ENCODE measurements at regions not wholly inside any gene's neighbourhood (a gene's known extent, or its start where the extent isn't known, plus 50 kb on each side); places are given as distances from the start of the nearest gene placed in this dataset.
"Not testable (repeated sequence)": the region's sequence is repeated elsewhere in the genome, so short reads cannot be mapped to it uniquely, and the experiment has no call there.

GRCh38 chr15:20060838-20061237 is 480.8 kb downstream of the GOLGA6L6 start:
- H3K4me3 ChIP-seq (ENCODE audit: low read depth in 1 of 3, low read length in 3 of 3); H3K4me1 ChIP-seq (ENCODE audit: control insufficient read depth in 3 of 3, insufficient read depth in 2 of 3, low read depth in 1 of 3, low read length in 2 of 3); FAIRE-seq; H3K9me3 ChIP-seq (ENCODE audit: control insufficient read depth in 2 of 2, insufficient read depth in 1 of 2, low read depth in 1 of 2, low read length in 1 of 2); H3K27me3 ChIP-seq (ENCODE audit: control insufficient read depth in 3 of 3, insufficient read depth in 3 of 3, low read length in 3 of 3); H3K36me3 ChIP-seq (ENCODE audit: control insufficient read depth in 3 of 3, insufficient read depth in 2 of 3, low read depth in 1 of 3, low read length in 3 of 3); DNase-seq; H3K27ac ChIP-seq (ENCODE audit: low read depth in 1 of 3, low read length in 2 of 3): not testable (repeated sequence)
- 84 to 85% (median 84%) methylated on average over 5 to 6 of the region's 13 CpGs for WGBS, 3 donors

- not testable (repeated sequence) for H3K27me3 ChIP-seq (ENCODE audit: control insufficient read depth in 3 of 3, insufficient read depth in 3 of 3, low read length in 3 of 3); DNase-seq; H3K36me3 ChIP-seq (ENCODE audit: control insufficient read depth in 3 of 3, insufficient read depth in 2 of 3, low read depth in 1 of 3, low read length in 3 of 3); H3K4me3 ChIP-seq (ENCODE audit: low read depth in 1 of 3, low read length in 3 of 3); H3K9me3 ChIP-seq (ENCODE audit: control insufficient read depth in 2 of 2, insufficient read depth in 1 of 2, low read depth in 1 of 2, low read length in 1 of 2); H3K4me1 ChIP-seq (ENCODE audit: control insufficient read depth in 3 of 3, insufficient read depth in 2 of 3, low read depth in 1 of 3, low read length in 2 of 3); H3K27ac ChIP-seq (ENCODE audit: low read depth in 1 of 3, low read length in 2 of 3); FAIRE-seq
- WGBS, 3 donors, result 68 to 75% (median 70%) methylated on average over 5 of the region's 5 CpGs
These were observed 484.7 kb downstream of the GOLGA6L6 start for GRCh38 chr15:20056871-20057270.

DNA sequence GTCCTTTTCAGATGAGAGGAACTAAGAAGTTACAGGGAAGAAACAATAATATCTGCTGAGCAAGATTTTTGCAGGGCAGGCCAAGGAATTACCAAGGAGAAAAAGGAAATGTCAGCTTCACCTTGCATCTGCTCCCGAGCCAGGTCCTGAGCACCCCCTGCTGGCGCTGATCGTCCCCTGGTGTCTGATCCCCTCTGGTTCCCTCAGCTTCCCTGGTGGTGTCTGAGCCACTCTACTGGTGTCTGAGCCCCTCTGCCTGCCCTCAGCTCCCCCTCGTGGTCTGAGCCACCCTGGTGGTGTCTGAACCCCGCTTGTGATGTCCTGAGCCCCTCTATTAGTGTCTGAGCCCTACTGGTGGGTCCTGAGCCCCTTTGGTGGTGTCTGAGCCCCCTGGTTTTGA is 485.7 kb downstream of the GOLGA6L6 start:
- not testable (repeated sequence) for FAIRE-seq; H3K9me3 ChIP-seq (ENCODE audit: control insufficient read depth in 2 of 2, insufficient read depth in 1 of 2, low read depth in 1 of 2, low read length in 1 of 2); H3K36me3 ChIP-seq (ENCODE audit: control insufficient read depth in 3 of 3, insufficient read depth in 2 of 3, low read depth in 1 of 3, low read length in 3 of 3); DNase-seq; H3K27me3 ChIP-seq (ENCODE audit: control insufficient read depth in 3 of 3, insufficient read depth in 3 of 3, low read length in 3 of 3); H3K4me3 ChIP-seq (ENCODE audit: low read depth in 1 of 3, low read length in 3 of 3); H3K27ac ChIP-seq (ENCODE audit: low read depth in 1 of 3, low read length in 2 of 3); H3K4me1 ChIP-seq (ENCODE audit: control insufficient read depth in 3 of 3, insufficient read depth in 2 of 3, low read depth in 1 of 3, low read length in 2 of 3)
- 53 to 68% (median 54%) methylated on average over 4 to 5 of the region's 5 CpGs for WGBS, 3 donors

- H3K9me3 ChIP-seq (ENCODE audit: control insufficient read depth in 2 of 2, insufficient read depth in 1 of 2, low read depth in 1 of 2, low read length in 1 of 2); H3K4me1 ChIP-seq (ENCODE audit: control insufficient read depth in 3 of 3, insufficient read depth in 2 of 3, low read depth in 1 of 3, low read length in 2 of 3); DNase-seq; H3K27me3 ChIP-seq (ENCODE audit: control insufficient read depth in 3 of 3, insufficient read depth in 3 of 3, low read length in 3 of 3); H3K27ac ChIP-seq (ENCODE audit: low read depth in 1 of 3, low read length in 2 of 3); FAIRE-seq; H3K36me3 ChIP-seq (ENCODE audit: control insufficient read depth in 3 of 3, insufficient read depth in 2 of 3, low read depth in 1 of 3, low read length in 3 of 3); H3K4me3 ChIP-seq (ENCODE audit: low read depth in 1 of 3, low read length in 3 of 3): not testable (repeated sequence)
- WGBS, 3 donors, result 80 to 85% (median 84%) methylated on average over 7 to 15 of the region's 16 CpGs
These were observed 493.4 kb downstream of the GOLGA6L6 start for GRCh38 chr15:20048189-20048588.

GRCh38 chr15:20045165-20045564 is 496.4 kb downstream of the GOLGA6L6 start:
- H3K27me3 ChIP-seq (ENCODE audit: control insufficient read depth in 3 of 3, insufficient read depth in 3 of 3, low read length in 3 of 3); H3K4me1 ChIP-seq (ENCODE audit: control insufficient read depth in 3 of 3, insufficient read depth in 2 of 3, low read depth in 1 of 3, low read length in 2 of 3); DNase-seq; H3K27ac ChIP-seq (ENCODE audit: low read depth in 1 of 3, low read length in 2 of 3); H3K36me3 ChIP-seq (ENCODE audit: control insufficient read depth in 3 of 3, insufficient read depth in 2 of 3, low read depth in 1 of 3, low read length in 3 of 3); FAIRE-seq; H3K9me3 ChIP-seq (ENCODE audit: control insufficient read depth in 2 of 2, insufficient read depth in 1 of 2, low read depth in 1 of 2, low read length in 1 of 2); H3K4me3 ChIP-seq (ENCODE audit: low read depth in 1 of 3, low read length in 3 of 3): not testable (repeated sequence)
- no CpG with 5 or more reads among the region's 5 CpGs for WGBS, 3 donors

DNA sequence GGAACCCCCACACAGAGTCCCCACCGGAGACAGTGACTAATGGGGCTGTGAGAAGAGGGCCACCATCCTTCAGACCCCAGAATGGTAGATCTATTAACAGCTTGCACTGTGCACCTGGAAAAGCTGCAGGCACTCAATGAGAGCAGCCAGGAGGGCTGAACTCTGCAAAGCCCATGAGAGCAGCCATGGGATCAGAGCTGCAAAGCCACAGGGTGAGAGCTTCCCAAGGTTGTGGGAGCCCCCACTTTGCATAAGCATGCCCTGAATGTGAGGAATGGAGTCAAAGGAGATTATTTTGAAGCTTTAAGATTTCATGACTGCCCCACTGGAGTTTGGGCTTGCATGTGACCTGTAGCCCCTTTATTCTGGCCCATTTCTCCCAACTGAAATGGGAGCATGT is 500.9 kb downstream of the GOLGA6L6 start:
- not testable (repeated sequence) for H3K27ac ChIP-seq (ENCODE audit: low read depth in 1 of 3, low read length in 2 of 3)

GRCh38 chr15:20025040-20025439 is 516.6 kb downstream of the GOLGA6L6 start:
- H3K4me3 ChIP-seq (ENCODE audit: low read depth in 1 of 3, low read length in 3 of 3); FAIRE-seq; H3K9me3 ChIP-seq (ENCODE audit: control insufficient read depth in 2 of 2, insufficient read depth in 1 of 2, low read depth in 1 of 2, low read length in 1 of 2); H3K27ac ChIP-seq (ENCODE audit: low read depth in 1 of 3, low read length in 2 of 3); H3K4me1 ChIP-seq (ENCODE audit: control insufficient read depth in 3 of 3, insufficient read depth in 2 of 3, low read depth in 1 of 3, low read length in 2 of 3); H3K36me3 ChIP-seq (ENCODE audit: control insufficient read depth in 3 of 3, insufficient read depth in 2 of 3, low read depth in 1 of 3, low read length in 3 of 3); DNase-seq; H3K27me3 ChIP-seq (ENCODE audit: control insufficient read depth in 3 of 3, insufficient read depth in 3 of 3, low read length in 3 of 3): not testable (repeated sequence)
- no CpG with 5 or more reads among the region's 2 CpGs for WGBS, 3 donors

More for the DNA sequence above, 500.9 kb downstream of the GOLGA6L6 start:
- H3K9me3 ChIP-seq (ENCODE audit: control insufficient read depth in 2 of 2, insufficient read depth in 1 of 2, low read depth in 1 of 2, low read length in 1 of 2); H3K36me3 ChIP-seq (ENCODE audit: control insufficient read depth in 3 of 3, insufficient read depth in 2 of 3, low read depth in 1 of 3, low read length in 3 of 3); FAIRE-seq; H3K27me3 ChIP-seq (ENCODE audit: control insufficient read depth in 3 of 3, insufficient read depth in 3 of 3, low read length in 3 of 3); H3K4me3 ChIP-seq (ENCODE audit: low read depth in 1 of 3, low read length in 3 of 3); H3K4me1 ChIP-seq (ENCODE audit: control insufficient read depth in 3 of 3, insufficient read depth in 2 of 3, low read depth in 1 of 3, low read length in 2 of 3); DNase-seq: not testable (repeated sequence)
- WGBS, 3 donors, result 46 to 100% (median 67%) methylated on average over 1 of the region's 1 CpG

GRCh38 chr15:20022349-20022748 is 519.3 kb downstream of the GOLGA6L6 start:
- H3K4me3 ChIP-seq (ENCODE audit: low read depth in 1 of 3, low read length in 3 of 3); H3K27me3 ChIP-seq (ENCODE audit: control insufficient read depth in 3 of 3, insufficient read depth in 3 of 3, low read length in 3 of 3); DNase-seq; H3K36me3 ChIP-seq (ENCODE audit: control insufficient read depth in 3 of 3, insufficient read depth in 2 of 3, low read depth in 1 of 3, low read length in 3 of 3); FAIRE-seq; H3K4me1 ChIP-seq (ENCODE audit: control insufficient read depth in 3 of 3, insufficient read depth in 2 of 3, low read depth in 1 of 3, low read length in 2 of 3); H3K27ac ChIP-seq (ENCODE audit: low read depth in 1 of 3, low read length in 2 of 3); H3K9me3 ChIP-seq (ENCODE audit: control insufficient read depth in 2 of 2, insufficient read depth in 1 of 2, low read depth in 1 of 2, low read length in 1 of 2): not testable (repeated sequence)
- 75 to 88% methylated on average over 1 of the region's 6 CpGs; no CpG with 5 or more reads in 1 of the 3 donors for WGBS, 3 donors

- H3K27ac ChIP-seq (ENCODE audit: low read depth in 1 of 3, low read length in 2 of 3); H3K36me3 ChIP-seq (ENCODE audit: control insufficient read depth in 3 of 3, insufficient read depth in 2 of 3, low read depth in 1 of 3, low read length in 3 of 3); H3K4me1 ChIP-seq (ENCODE audit: control insufficient read depth in 3 of 3, insufficient read depth in 2 of 3, low read depth in 1 of 3, low read length in 2 of 3); DNase-seq; FAIRE-seq; H3K4me3 ChIP-seq (ENCODE audit: low read depth in 1 of 3, low read length in 3 of 3); H3K9me3 ChIP-seq (ENCODE audit: control insufficient read depth in 2 of 2, insufficient read depth in 1 of 2, low read depth in 1 of 2, low read length in 1 of 2); H3K27me3 ChIP-seq (ENCODE audit: control insufficient read depth in 3 of 3, insufficient read depth in 3 of 3, low read length in 3 of 3): not testable (repeated sequence)
- WGBS, 3 donors, result 56 to 73% (median 57%) methylated on average over 1 to 3 of the region's 7 CpGs
These were observed 520.2 kb downstream of the GOLGA6L6 start for GRCh38 chr15:20021351-20021750.

All from small intestine (tissue), 7 donors.